ENCODE measurements at regions not wholly inside any gene's neighbourhood (a gene's known extent, or its start where the extent isn't known, plus 50 kb on each side); places are given as distances from the start of the nearest gene placed in this dataset.

GRCh38 chr4:54908763-54909162 lies 216.6 kb downstream of the KDR start:
- no peak for DNase-seq
- TF ChIP-seq POLR2A (IDR thresholded peaks at IDR 0.05) = no peak
- TF ChIP-seq CTCF (IDR thresholded peaks at IDR 0.05) = no peak
- Histone ChIP-seq H3K9me3 (no peaks in the 10 kb centered on the region), H3K36me3 (ENCODE audit: low read depth, missing control alignments) (no peaks in the 10 kb centered on the region), H3K4me1 (no peaks in the 10 kb centered on the region), H3K4me3 (no peak overlapping the region), H3K27ac (no peak overlapping the region), H3K27me3 (no peaks in the 10 kb centered on the region)
- WGBS, 2 donors = 82 to 88% methylated on average over 3 of the region's 3 CpGs
- intact Hi-C loops (cut with DNase I; ENCODE audit: low total_unique reads) = no loop called here

GRCh38 chr4:54904953-54905352 lies 220.4 kb downstream of the KDR start:
- TF ChIP-seq CTCF (IDR thresholded peaks at IDR 0.05) (no peak), POLR2A (IDR thresholded peaks at IDR 0.05) (no peak)
- intact Hi-C loops (cut with DNase I; ENCODE audit: low total_unique reads) = no loop called here

GRCh38 chr4:54902976-54903375 lies 222.4 kb downstream of the KDR start:
- TF ChIP-seq CTCF (IDR thresholded peaks at IDR 0.05) = no peak
- TF ChIP-seq POLR2A (IDR thresholded peaks at IDR 0.05) = no peak
- 82 to 84% methylated on average over 3 of the region's 3 CpGs for WGBS, 2 donors
- no peaks in the 10 kb centered on the region for H3K4me1 ChIP-seq
- no peak for DNase-seq
- H3K4me3 ChIP-seq = no peak overlapping the region
- H3K9me3 ChIP-seq = no peaks in the 10 kb centered on the region
- intact Hi-C loops (cut with DNase I; ENCODE audit: low total_unique reads) = no loop called here
- no peaks in the 10 kb centered on the region for H3K27me3 ChIP-seq
- H3K36me3 ChIP-seq (ENCODE audit: low read depth, missing control alignments) = no peaks in the 10 kb centered on the region
- no peak overlapping the region for H3K27ac ChIP-seq

More at GRCh38 chr4:54904953-54905352, 220.4 kb downstream of the KDR start:
- no peaks in the 10 kb centered on the region for H3K9me3 ChIP-seq
- H3K4me1 ChIP-seq = no peaks in the 10 kb centered on the region
- no peak overlapping the region for H3K4me3 ChIP-seq
- no peak overlapping the region for H3K27ac ChIP-seq
- no peak for DNase-seq
- 87% methylated on average over 2 of the region's 2 CpGs for WGBS, 2 donors
- no peaks in the 10 kb centered on the region for H3K36me3 ChIP-seq (ENCODE audit: low read depth, missing control alignments)
- no peaks in the 10 kb centered on the region for H3K27me3 ChIP-seq

- H3K4me1 ChIP-seq = no peaks in the 10 kb centered on the region
- H3K9me3 ChIP-seq = no peaks in the 10 kb centered on the region
- intact Hi-C loops (cut with DNase I; ENCODE audit: low total_unique reads) = no loop called here
These were observed 223.1 kb downstream of the KDR start for GRCh38 chr4:54902271-54902670.

More at GRCh38 chr4:54902271-54902670, 223.1 kb downstream of the KDR start:
- Histone ChIP-seq H3K27ac (no peak overlapping the region), H3K36me3 (ENCODE audit: low read depth, missing control alignments) (no peaks in the 10 kb centered on the region), H3K4me3 (no peak overlapping the region), H3K27me3 (no peaks in the 10 kb centered on the region)
- 89 to 100% methylated on average over 1 of the region's 1 CpG for WGBS, 2 donors
- no peak for DNase-seq
- TF ChIP-seq POLR2A (IDR thresholded peaks at IDR 0.05) = no peak
- TF ChIP-seq CTCF (IDR thresholded peaks at IDR 0.05) = no peak
